A673 (cell line): ENCODE measurements at regions not wholly inside any gene's neighbourhood (a gene's known extent, or its start where the extent isn't known, plus 50 kb on each side); places are given as distances from the start of the nearest gene placed in this dataset.

ENCODE experiments used
- BruUV-seq: library from RNA; stranded (reverse); fragments of 400-500 nt; replicated peaks from 2 replicates; lab custom pipeline; 2021; lab: Mats Ljungman, UMichigan
- CTCF ChIA-PET: fragments of 300-600 bp; sonication (Branson Sonifier 250); formaldehyde crosslinking; loops from one replicate; lab custom pipeline; 2022; ENCODE audit warnings: antibody characterized with exemption; lab: Charles Lee
- POLR2A ChIA-PET: fragments of 300-600 bp; sonication (Branson Sonifier 250); formaldehyde crosslinking; loops from one replicate; lab custom pipeline; 2022; ENCODE audit warnings: antibody characterized with exemption; ENCODE audit not compliant: low non-redundant PET; lab: Charles Lee
- DNase-seq: peaks from one replicate; pipeline ENCODE4 v3.0.0-alpha.2; 2015; ENCODE audit warnings: low spot score
- H3K27ac ChIP-seq: fragments of 200-600 bp; sonication (generic); 2 replicates; pipeline ENCODE4 v1.5.1; 2016; ENCODE audit warnings: mixed run types, low read depth, mild to moderate bottlenecking, mixed read lengths, antibody characterized with exemption, low read length; ENCODE audit not compliant: poor library complexity, severe bottlenecking
- H3K27me3 ChIP-seq: fragments of 200-600 bp; sonication (generic); replicated peaks from 2 replicates; pipeline ENCODE4 v1.6.1; 2017; ENCODE audit warnings: mixed run types, low read depth, mild to moderate bottlenecking, mixed read lengths, antibody characterized with exemption, low read length; ENCODE audit not compliant: insufficient read depth, poor library complexity
- H3K36me3 ChIP-seq: fragments of 200-600 bp; sonication (generic); 2 replicates; pipeline ENCODE4 v1.6.1; 2016; ENCODE audit warnings: mixed run types, mild to moderate bottlenecking, mixed read lengths, antibody characterized with exemption, low read length; ENCODE audit not compliant: insufficient read depth, poor library complexity, severe bottlenecking
- H3K4me1 ChIP-seq: fragments of 200-600 bp; sonication (generic); 2 replicates; pipeline ENCODE4 v1.6.1; 2017; ENCODE audit warnings: mixed run types, mild to moderate bottlenecking, mixed read lengths, antibody characterized with exemption, low read length; ENCODE audit not compliant: insufficient read depth, poor library complexity, severe bottlenecking
- H3K4me3 ChIP-seq: fragments of 200-600 bp; sonication (generic); 2 replicates; pipeline ENCODE4 v1.5.1; 2016; ENCODE audit warnings: low read depth, mixed run types, mild to moderate bottlenecking, mixed read lengths, low read length; ENCODE audit not compliant: poor library complexity, severe bottlenecking
- H3K9me3 ChIP-seq: fragments of 200-600 bp; sonication (generic); 2 replicates; pipeline ENCODE4 v1.6.1; 2016; ENCODE audit warnings: mixed run types, low read depth, mild to moderate bottlenecking, mixed read lengths, antibody characterized with exemption, low read length; ENCODE audit not compliant: poor library complexity, severe bottlenecking
- EZH2 ChIP-seq: fragments of 200-600 bp; sonication (generic); IDR thresholded peaks from 2 replicates; pipeline ENCODE4 v1.6.1; 2017; ENCODE audit warnings: borderline replicate concordance, low read depth, mild to moderate bottlenecking, mixed read lengths, antibody characterized with exemption, low read length; ENCODE audit not compliant: poor library complexity, severe bottlenecking
- intact Hi-C: fragments of 100-400 bp; cut with micrococcal nuclease; formaldehyde crosslinking; loops from one replicate; pipeline ENCODE4 v1.10.0; 2022; ENCODE audit not compliant: unreplicated experiment
- TF ChIP-seq, protein P1 (sequence below): fragments of 300-800, 200-600 bp; sonication (generic); conservative IDR thresholded peaks from 2 replicates; pipeline ENCODE4 v1.5.1; 2017; ENCODE audit warnings: low read depth, mild to moderate bottlenecking, antibody characterized with exemption, low read length, moderate library complexity, mixed read lengths

DNA sequence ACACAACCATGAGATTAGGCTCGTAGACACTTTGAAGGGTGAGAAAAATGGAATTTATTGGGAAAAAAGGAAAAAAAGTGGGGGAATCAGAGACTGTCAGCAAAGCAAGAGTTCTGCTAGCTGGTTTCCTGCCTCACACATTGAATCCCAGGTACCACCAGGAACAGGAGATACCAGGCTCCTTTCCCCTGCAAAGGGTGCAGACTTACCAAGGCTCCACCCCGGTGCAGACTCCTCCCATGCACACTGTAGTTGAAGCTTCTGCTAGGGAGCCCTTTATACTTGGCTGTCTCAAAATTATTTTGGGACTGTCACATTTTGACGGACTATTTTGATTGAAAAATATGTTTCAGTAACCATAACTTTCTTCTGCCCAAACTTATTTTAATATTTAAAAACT lies 819.9 kb upstream of the GBE1 start:
- Histone ChIP-seq H3K27me3 (no peaks in the 10 kb centered on the region), H3K4me1 (no peaks in the 10 kb centered on the region), H3K27ac (no peak overlapping the region), H3K36me3 (no peaks in the 10 kb centered on the region), H3K9me3 (peaks cover 3% of the 10 kb centered on the region), H3K4me3 (no peak overlapping the region)
- CTCF ChIA-PET = no interaction called here
- intact Hi-C loops = no loop called here
- TF ChIP-seq, protein P1, sequence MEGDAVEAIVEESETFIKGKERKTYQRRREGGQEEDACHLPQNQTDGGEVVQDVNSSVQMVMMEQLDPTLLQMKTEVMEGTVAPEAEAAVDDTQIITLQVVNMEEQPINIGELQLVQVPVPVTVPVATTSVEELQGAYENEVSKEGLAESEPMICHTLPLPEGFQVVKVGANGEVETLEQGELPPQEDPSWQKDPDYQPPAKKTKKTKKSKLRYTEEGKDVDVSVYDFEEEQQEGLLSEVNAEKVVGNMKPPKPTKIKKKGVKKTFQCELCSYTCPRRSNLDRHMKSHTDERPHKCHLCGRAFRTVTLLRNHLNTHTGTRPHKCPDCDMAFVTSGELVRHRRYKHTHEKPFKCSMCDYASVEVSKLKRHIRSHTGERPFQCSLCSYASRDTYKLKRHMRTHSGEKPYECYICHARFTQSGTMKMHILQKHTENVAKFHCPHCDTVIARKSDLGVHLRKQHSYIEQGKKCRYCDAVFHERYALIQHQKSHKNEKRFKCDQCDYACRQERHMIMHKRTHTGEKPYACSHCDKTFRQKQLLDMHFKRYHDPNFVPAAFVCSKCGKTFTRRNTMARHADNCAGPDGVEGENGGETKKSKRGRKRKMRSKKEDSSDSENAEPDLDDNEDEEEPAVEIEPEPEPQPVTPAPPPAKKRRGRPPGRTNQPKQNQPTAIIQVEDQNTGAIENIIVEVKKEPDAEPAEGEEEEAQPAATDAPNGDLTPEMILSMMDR = no peak
- no peak for TF ChIP-seq EZH2
- POLR2A ChIA-PET = no interaction called here
- no TSS peak for BruUV-seq
- no peak for DNase-seq

DNA sequence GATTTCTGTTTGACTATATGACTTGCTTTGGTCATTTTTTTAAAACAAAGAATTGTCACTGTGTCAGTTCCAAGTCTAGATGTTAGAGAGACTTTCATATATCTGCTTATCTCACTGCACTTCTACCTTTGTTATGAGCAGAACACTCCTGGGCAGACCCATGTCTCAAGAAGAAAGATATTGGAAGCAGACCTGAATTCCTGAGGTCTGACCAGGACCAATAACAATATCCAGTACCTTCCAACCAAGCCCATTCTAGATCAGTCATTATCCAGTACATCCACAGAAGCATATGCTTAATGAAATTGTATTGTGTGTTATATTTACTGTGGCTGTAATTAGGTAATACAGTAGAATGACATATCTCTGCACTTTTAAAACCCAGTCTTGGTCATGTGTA lies 811.3 kb upstream of the GBE1 start:
- POLR2A ChIA-PET = no interaction called here
- TF ChIP-seq EZH2 = no peak
- TF ChIP-seq, protein P1 = no peak
- CTCF ChIA-PET = no interaction called here
- H3K27me3 ChIP-seq = no peaks in the 10 kb centered on the region
- no peaks in the 10 kb centered on the region for H3K9me3 ChIP-seq
- no peaks in the 10 kb centered on the region for H3K4me1 ChIP-seq
- DNase-seq = no peak
- no peak overlapping the region for H3K27ac ChIP-seq
- H3K36me3 ChIP-seq = no peaks in the 10 kb centered on the region
- intact Hi-C loops = no loop called here
- H3K4me3 ChIP-seq = no peak overlapping the region
- BruUV-seq = no TSS peak

DNA sequence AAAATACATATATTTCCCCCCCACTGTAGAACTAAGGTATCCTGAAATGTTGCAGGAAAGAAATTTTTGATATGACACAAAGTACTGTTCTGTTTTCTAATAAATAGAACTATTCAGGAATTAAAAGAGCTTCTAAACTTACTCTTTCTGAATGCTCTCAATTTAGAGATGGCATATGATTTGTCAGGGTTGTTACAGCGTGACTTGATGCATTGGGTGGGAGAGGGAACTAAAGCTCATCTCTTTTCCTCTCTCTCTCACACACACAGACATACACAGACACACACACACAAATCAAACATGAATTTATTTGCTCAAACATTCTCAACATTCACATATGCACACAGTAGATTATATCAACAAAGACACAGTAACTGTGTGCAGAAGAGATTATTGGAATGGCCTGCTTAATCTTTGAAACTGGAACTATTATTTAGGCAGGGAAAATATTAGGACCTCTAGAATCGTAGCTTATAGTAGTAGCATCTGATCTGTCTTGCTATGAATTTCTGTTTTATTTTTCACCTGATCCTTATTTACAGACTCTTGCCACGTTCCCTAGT lies 807.4 kb upstream of the GBE1 start:
- Histone ChIP-seq H3K27ac (no peak overlapping the region), H3K27me3 (no peaks in the 10 kb centered on the region), H3K36me3 (no peaks in the 10 kb centered on the region), H3K4me1 (no peaks in the 10 kb centered on the region), H3K9me3 (peaks cover 3% of the 10 kb centered on the region), H3K4me3 (no peak overlapping the region)
- ChIA-PET CTCF (no interaction called here), POLR2A (no interaction called here)
- no TSS peak for BruUV-seq
- DNase-seq = no peak
- no peak for TF ChIP-seq EZH2
- TF ChIP-seq, protein P1 = no peak
- intact Hi-C loops = no loop called here
